ENCODE measurements at regions not wholly inside any gene's neighbourhood (a gene's known extent, or its start where the extent isn't known, plus 50 kb on each side); places are given as distances from the start of the nearest gene placed in this dataset.
A peak's percentile ranks its signal among the peaks of the same experiment; 100 is the strongest.

DNA sequence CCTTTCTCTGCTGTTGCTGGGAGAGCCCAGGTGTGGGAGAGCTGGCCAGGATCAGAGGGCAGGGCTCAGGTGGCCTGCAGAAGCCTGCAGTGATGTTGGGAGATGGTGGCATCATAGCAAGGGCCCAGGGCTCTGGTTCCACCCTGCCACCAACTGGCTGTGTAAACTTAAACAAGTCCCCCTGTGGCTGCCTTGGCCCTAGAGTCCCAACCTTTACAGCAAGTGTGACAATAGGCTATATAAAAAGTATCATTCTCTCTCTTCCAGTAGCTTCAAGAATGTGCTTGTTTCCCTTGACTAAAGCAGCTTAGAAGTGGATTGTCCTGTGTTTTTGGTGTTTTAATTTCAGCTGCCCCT, 201.8 kb upstream of the E2F8 start:
- intact Hi-C loops (cut with micrococcal nuclease), result no loop called here
- H3K36me3 ChIP-seq, result no peaks in the 10 kb centered on the region
- no peaks in the 10 kb centered on the region for H3K27me3 ChIP-seq (ENCODE audit: low read depth)
- TF ChIP-seq, protein P1, sequence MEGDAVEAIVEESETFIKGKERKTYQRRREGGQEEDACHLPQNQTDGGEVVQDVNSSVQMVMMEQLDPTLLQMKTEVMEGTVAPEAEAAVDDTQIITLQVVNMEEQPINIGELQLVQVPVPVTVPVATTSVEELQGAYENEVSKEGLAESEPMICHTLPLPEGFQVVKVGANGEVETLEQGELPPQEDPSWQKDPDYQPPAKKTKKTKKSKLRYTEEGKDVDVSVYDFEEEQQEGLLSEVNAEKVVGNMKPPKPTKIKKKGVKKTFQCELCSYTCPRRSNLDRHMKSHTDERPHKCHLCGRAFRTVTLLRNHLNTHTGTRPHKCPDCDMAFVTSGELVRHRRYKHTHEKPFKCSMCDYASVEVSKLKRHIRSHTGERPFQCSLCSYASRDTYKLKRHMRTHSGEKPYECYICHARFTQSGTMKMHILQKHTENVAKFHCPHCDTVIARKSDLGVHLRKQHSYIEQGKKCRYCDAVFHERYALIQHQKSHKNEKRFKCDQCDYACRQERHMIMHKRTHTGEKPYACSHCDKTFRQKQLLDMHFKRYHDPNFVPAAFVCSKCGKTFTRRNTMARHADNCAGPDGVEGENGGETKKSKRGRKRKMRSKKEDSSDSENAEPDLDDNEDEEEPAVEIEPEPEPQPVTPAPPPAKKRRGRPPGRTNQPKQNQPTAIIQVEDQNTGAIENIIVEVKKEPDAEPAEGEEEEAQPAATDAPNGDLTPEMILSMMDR (IDR thresholded peaks at IDR 0.05; ENCODE audit: borderline replicate concordance), result no peak
- H3K4me1 ChIP-seq, result peaks cover 10% of the 10 kb centered on the region
- H3K9me3 ChIP-seq (replicated peaks), result no peaks in the 10 kb centered on the region
- H3K27ac ChIP-seq (replicated peaks), result peak overlapping the region; percentile 61
- DNase-seq, result no peak
- H3K4me3 ChIP-seq, result no peak overlapping the region

DNA sequence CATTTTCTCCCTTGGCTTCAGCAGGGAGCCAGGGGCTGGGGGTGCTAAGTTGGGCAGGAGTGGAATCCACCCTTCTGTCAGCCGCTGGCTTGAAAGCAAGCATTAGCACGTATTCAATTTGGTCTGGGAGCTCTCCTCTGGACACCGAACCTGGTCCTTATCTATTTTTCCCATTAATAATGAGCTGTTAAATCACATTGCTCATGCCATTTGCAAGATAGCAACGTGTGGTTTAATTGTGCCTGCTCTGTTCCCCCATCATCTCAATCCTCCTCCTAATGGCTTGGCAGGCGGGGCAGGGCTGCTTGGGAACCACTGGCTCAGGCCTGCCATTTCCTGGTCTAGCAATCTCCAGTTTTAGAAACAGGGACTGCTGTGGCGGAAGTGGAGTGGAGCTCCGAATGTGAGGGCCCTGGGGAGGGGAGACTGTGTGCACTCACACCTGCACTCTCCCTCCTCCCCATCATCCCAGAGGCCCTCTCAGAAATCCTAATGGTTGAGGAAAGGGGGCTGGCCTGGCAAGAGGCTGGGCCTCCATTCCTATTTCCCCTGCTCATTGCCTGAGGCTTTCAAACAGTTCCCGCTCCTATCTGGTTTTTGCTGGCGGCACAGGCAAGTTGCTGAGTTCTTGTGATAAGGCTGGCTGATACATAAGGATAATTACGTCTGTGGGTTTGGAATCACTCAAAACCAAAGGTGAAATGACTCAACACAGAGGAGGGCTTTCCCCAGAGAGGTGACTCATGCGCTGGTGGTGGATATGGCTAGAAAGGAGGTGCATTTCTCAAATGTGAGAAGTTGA, 201.2 kb upstream of the E2F8 start:
- Histone ChIP-seq H3K4me1 (peaks cover 10% of the 10 kb centered on the region), H3K36me3 (no peaks in the 10 kb centered on the region), H3K9me3 (replicated peaks) (no peaks in the 10 kb centered on the region), H3K27me3 (ENCODE audit: low read depth) (no peaks in the 10 kb centered on the region), H3K27ac (replicated peaks) (peak overlapping the region; percentile 61), H3K4me3 (no peak overlapping the region)
- TF ChIP-seq, protein P1 (IDR thresholded peaks at IDR 0.05; ENCODE audit: borderline replicate concordance), result no peak
- intact Hi-C loops (cut with micrococcal nuclease), result no loop called here
- peak; percentile 27 for DNase-seq

DNA sequence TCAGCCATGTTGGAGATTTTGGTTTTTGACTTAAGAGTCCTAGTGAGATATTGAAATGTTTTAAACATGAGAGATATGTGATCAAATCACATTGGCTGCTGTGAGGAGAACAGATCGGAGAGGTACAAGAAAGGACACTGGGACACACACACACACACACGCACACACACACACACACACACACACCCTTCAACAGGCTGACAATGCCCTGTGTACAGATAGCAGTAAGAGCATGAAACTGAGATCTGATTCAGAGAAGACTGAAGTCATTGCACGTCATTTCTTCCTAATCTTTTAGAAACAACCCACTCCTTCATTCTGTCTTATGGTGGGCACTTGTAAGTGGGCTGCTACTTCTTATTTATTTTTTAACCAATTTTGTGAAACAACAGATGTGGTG, 200.5 kb upstream of the E2F8 start:
- H3K27me3 ChIP-seq (ENCODE audit: low read depth), result no peaks in the 10 kb centered on the region
- H3K27ac ChIP-seq (replicated peaks), result peak overlapping the region; percentile 61
- peaks cover 2% of the 10 kb centered on the region for H3K9me3 ChIP-seq (replicated peaks)
- H3K36me3 ChIP-seq, result no peaks in the 10 kb centered on the region
- H3K4me1 ChIP-seq, result peaks cover 10% of the 10 kb centered on the region
- no peak for DNase-seq
- intact Hi-C loops (cut with micrococcal nuclease), result no loop called here
- no peak overlapping the region for H3K4me3 ChIP-seq
- TF ChIP-seq, protein P1 (IDR thresholded peaks at IDR 0.05; ENCODE audit: borderline replicate concordance), result no peak

DNA sequence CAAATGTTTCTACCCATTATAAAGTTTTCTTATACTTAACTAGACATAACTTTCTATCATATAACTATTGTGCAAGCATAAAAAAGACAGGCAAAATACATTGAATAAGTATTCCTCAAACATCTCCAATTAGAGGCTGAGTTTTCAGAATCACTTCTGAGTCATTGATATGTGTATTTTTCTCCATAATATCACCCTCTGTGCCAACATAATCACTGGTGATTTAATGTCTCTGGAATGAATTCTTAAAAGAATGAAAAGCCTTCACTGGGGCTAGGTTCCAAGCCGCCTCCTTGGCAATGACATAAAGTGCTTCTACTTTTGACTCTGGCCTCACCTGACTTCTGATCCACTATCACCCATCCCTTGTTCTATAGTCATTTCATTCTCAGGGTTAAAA, 197.0 kb upstream of the E2F8 start:
- Histone ChIP-seq H3K27ac (replicated peaks) (no peak overlapping the region), H3K36me3 (no peaks in the 10 kb centered on the region), H3K27me3 (ENCODE audit: low read depth) (no peaks in the 10 kb centered on the region), H3K4me3 (no peak overlapping the region), H3K4me1 (peaks cover 10% of the 10 kb centered on the region), H3K9me3 (replicated peaks) (peaks cover 6% of the 10 kb centered on the region)
- intact Hi-C loops (cut with micrococcal nuclease), result no loop called here
- DNase-seq, result no peak
- TF ChIP-seq, protein P1 (IDR thresholded peaks at IDR 0.05; ENCODE audit: borderline replicate concordance), result no peak

DNA sequence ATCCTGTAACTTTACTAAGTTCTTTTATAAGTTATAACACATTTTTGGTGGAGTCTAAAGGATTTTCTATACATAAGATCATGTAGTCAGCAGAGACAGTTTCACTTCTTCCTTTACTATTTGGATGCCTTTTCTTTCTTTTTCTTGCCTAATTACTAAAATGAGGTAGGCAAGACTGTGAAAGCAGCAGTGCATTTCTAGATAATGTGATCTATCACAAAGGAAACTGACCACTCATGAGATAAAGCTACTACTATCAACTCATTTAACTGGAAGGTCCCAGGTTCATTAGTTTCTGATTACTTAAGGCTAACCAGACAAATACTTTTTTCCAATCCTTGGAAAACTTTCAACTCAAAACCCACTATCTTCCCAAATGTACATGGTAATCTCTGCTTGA, 196.2 kb upstream of the E2F8 start:
- H3K4me3 ChIP-seq, result no peak overlapping the region
- intact Hi-C loops (cut with micrococcal nuclease), result no loop called here
- DNase-seq, result no peak
- peaks cover 6% of the 10 kb centered on the region for H3K9me3 ChIP-seq (replicated peaks)
- no peak overlapping the region for H3K27ac ChIP-seq (replicated peaks)
- H3K4me1 ChIP-seq, result peaks cover 5% of the 10 kb centered on the region
- H3K36me3 ChIP-seq, result no peaks in the 10 kb centered on the region
- TF ChIP-seq, protein P1 (IDR thresholded peaks at IDR 0.05; ENCODE audit: borderline replicate concordance), result no peak
- no peaks in the 10 kb centered on the region for H3K27me3 ChIP-seq (ENCODE audit: low read depth)
